ENCODE measurements at regions not wholly inside any gene's neighbourhood (a gene's known extent, or its start where the extent isn't known, plus 50 kb on each side); places are given as distances from the start of the nearest gene placed in this dataset.

DNA sequence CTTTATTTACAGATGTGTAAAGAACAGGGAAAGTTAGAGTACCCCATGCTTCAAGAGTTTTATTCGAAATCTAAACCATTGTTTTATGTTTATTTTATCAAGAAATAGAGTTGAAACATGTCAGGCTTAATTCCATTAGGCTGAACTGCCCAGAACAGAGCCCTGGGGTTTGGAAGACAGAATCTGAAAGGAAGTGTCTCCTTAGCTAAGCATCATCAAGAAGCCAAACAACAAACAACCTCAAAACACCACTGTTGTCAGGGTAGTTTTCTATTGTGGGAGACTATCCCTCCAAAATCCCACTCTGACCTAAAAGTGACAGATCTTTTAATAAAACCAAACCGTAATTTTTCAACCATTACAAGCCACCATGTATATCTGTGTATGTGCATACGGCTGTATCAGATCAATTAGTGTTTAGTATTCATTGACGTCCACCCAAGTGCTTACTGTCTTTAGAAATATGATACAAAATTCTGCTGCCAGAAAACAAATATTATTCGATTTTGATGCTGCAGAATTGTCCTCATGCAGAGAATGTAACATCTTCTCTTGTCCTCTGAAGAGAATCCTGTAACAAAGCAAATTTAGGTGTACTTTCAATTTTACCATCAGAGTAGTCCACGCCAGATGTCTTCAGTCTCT is 271.9 kb upstream of the TMEM161B start:
- no peak for DNase-seq

DNA sequence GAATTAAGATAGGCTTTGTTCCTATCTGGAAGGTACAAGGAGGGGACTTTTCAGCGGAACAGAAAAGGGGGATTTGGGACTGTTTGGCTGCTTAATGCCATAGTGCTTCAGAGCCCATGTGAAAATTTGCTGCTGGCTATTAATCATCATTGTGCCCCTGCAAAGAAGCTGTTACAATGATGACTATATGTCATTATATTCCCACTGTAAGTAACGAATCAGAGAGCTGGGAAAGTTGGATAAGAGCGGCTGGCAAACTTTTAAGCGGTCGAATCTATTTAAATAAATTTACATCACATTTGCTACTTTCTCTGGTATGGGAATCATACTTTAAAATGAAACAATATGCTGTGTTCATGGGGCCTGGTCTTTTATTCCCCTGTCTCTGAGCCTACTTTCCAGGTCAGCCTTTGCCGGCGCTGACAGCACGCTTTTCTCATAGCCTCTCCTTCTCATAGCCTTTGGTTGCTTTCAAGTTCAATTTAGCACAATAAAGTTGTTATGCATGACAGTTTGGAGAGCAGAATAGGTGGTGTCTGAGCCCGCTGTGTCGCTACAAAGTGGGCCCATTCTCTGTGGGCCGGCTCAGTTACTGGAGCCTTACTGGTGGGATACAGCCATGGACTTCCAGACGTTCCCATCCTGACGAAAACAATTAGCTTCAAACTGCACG is 271.2 kb upstream of the TMEM161B start:
- DNase-seq, result no peak

- no peak for DNase-seq
These were observed 270.4 kb upstream of the TMEM161B start for GRCh38 chr5:88539026-88539425.

- no peak for DNase-seq
These were observed 267.5 kb upstream of the TMEM161B start for GRCh38 chr5:88536146-88536545.

DNA sequence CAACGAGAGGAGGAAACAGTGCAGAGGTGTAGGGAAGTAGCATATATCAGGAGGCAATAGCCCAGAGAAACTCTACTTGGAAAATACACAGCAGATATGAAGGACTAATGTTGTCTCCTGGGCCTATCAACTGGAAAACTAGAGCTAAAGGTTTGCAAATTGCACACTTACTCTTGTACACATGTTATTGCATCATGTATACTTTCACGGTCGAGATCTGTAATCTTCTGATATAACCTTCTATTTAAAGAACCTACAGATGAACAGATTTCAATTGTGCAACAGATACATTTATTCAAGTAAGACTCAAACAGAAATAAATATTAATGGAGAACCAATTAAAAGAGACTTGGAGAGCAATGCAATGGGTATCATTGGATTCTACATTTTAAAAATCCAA is 256.3 kb upstream of the TMEM161B start:
- no peak for DNase-seq

DNA sequence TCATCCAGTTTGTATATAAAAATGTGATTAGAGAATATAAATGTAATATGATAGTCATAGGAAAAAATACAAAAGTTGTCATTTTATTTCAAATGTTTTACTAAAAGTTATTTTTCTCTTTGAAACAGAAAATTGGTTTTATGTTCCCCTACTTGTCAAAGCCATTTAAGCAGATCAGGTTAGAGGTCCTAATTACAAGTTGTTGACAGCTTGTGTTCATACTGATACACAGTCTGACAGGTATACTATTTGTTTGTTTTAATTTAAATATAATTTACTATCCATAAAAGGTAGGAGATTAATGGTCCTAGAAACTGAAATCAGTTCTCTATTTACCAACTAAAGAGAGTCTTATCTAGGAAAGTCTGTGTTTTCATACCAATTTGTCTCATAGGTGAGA is 250.4 kb upstream of the TMEM161B start:
- no peak for DNase-seq

GRCh38 chr5:88518131-88519016 is 249.7 kb upstream of the TMEM161B start:
- no peak for DNase-seq

DNA sequence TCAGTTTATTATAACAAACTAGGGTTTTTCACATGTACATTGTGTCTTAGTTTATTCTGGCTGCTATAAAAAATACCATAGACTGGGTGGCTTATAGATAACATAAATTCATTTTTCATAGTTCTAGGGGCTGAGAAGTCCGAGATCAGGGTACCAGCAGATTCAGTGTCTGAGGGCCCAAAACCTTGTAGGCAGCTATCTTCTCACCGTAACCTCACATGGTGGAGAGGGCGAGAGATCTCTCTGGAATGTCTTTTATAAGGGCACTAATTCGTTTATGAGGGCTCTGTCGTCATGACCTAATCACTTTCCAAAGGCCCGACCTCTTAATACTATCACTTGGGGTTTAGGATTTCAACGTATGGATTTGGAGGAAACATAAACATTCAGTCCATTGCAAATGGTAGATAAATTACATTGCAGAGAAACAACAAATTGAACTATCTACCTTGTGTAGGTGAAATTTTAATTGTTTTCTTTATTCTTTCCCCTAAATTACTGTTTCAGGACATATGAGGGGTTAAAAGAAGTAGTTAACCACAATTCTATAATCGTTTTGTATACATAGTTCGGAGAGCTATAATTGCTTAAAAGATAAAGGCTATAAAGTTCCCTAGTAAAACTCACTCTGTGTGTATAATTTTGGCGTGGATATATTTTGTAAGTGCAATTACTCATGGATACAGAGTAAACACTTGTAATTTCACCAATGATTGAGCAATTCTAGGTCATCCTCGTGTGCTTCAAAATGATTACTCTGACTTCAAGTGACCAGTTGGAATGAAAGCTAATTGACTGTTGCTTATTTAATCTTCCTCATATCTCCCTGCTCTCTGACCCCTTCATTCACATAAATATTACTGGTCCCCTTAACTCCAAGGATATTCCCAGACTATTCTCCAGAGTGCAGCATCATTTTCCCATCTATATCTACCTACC is 247.5 kb upstream of the TMEM161B start:
- peak; percentile 2 for DNase-seq

DNA sequence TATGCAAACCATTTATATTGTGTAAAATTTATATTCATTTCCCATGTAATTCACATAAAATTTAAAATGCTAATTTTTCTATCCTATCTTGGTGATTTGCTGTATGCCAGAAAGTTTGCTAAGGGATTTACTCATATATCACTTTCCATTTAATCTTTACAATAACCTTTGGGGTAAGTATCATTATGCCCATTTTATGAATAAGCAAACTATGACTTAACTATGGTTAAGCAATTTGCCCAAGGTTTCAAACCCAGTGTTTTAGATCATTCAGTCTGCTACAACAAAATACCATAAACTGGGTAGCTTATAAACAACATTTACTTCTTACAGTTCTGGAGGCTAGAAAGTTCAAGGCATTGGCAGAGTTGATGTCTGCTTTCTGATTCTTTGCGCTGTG is 246.4 kb upstream of the TMEM161B start:
- DNase-seq, result no peak

DNA sequence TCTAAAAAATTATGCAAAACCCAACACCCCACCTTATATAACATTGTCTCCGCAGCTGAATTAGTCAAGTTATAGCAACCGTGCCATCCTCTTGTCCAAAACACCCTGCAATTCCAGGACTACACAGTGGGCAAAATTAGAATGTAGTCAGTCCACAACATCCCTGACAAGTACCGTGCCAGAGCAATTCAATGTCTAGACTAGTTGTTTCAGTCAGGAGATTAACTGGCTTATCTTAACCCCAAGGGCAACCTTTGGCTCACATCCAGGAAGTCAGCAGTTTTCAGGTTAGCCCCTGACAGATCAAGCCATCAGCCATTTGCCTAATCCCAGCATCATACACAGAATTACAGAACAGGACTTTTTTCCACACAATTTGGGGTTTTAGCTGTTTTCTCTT is 240.8 kb upstream of the TMEM161B start:
- peak; percentile 93 for DNase-seq

DNA sequence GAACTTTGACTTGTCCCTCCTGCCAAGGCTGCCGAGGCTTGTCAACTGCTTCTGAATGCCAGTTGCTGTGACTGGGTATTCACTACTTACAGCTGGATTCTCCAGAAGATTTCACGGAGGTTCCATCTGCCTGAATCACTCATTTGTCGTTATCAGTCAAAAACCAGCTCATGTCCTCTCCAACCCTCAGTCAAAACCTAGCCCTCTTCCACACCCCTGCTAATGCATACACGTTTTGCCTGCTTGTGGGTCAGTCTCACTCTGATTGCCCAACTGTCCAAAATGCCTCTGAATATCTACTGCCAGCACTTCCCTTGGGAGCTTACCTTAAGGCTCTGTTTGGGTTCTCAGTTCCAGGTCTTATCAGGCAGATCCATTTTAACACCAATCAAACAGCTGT is 238.6 kb upstream of the TMEM161B start:
- DNase-seq, result no peak

DNA sequence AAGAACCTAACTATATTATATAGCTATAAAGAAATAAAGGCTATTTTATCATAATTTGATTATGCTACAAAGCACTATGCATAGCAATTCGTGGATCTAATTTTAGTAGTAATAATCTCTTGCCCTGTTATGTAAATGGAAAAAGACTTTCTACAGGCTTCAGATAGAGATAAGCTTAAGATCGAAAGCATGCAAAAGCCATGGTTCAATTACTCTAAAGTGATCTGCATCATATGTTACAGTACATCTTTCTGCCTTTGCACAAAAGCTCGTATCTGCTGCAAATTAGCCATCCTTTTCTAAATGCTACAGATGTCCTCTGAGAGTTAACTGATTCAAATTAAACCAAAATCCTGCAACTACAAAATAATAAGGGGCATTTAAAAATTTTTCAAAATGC is 234.8 kb upstream of the TMEM161B start:
- no peak for DNase-seq

DNA sequence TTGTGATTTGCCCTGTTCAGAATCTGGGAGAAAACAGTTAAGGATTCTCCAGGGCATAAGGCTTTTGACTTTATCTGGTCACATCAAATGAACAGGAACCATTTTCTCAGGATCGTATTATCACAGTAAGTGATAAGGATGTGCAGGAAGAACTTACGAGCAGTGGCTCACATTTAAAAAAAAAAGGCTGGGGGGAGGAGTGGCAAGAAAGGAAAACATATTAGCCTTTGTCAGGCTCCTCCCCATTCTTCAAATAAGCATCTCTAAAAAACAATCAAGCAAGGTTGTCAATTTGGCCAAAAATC is 234.3 kb upstream of the TMEM161B start:
- no peak for DNase-seq

- DNase-seq, result no peak
These were observed 233.8 kb upstream of the TMEM161B start for GRCh38 chr5:88502179-88503040.

- DNase-seq, result no peak
These were observed 227.2 kb upstream of the TMEM161B start for GRCh38 chr5:88495810-88496209.

DNA sequence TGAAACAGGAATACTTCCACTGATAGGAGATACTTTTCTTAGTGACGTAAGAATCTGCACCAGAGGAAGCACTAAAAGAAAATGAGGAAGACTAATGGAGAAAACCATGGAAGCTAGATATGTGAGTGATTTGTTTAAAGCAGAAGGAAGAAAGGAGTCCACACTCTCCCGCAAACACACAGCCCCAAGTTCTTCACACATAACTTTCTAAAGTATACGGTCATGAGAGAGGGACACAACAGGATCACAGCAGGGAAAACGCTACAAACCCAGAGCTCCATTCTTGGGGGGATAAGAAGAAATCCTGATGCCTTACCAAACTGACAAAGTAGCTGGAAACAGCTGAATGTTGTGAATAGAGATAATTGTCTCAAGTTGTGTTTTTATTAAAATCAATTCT is 222.2 kb upstream of the TMEM161B start:
- no peak for DNase-seq

- no peak for DNase-seq
These were observed 220.7 kb upstream of the TMEM161B start for GRCh38 chr5:88489364-88489763.

DNA sequence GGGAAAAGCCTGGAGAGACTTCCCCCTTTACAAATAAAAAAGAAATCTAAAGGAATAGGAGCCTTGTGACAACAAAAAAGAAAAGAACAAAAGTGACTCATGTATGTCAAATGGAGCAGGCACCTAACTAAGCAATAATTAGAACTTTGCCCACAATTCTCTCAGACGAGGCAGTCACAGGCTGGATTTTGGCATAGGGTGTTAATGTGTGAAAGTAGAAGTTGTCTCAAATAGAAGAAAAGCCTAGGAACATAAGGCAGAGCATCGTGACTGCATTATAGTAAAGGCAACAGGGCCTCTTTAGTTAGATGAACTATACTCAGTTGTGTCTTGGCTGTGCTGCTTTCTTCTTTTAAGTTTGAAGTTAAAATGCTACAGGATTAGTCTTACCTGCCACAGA is 219.9 kb upstream of the TMEM161B start:
- no peak for DNase-seq

DNA sequence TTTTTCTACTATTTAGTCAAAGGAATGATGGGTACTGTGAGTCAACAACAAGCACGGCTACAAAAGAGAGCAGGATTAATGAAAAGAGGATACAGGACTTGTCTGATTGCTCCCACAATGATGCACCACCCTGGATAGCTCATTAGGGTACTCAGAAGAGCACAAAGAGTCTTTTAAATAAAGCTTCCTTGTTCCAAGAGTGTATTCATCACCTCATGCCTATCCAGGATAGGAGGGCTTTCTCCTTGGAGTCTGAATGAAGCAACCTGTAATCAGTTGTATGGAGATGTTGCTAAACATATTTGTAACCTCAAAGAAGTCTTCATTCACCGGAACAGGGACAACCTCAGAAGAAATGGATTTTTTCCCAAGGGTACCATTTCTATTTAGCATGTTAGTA is 219.5 kb upstream of the TMEM161B start:
- DNase-seq, result no peak

DNA sequence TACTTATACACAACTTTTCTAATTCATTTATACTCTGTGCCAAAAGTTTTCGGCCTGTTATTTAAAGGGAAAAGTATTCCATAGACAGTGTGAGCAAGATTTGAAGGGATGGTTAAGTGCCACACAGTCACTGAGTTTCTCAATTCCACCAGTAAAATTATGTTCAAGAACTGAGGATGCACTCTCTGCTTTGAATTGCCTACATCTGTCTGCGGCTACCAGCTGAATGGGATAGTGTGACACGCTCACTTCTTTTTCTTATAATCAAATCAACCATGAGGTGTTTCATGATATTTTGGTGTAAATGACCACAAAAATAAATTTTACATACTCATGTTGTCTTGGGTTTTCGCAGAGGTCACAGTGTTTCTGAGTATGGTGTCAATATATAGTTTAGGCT is 218.4 kb upstream of the TMEM161B start:
- no peak for DNase-seq

DNA sequence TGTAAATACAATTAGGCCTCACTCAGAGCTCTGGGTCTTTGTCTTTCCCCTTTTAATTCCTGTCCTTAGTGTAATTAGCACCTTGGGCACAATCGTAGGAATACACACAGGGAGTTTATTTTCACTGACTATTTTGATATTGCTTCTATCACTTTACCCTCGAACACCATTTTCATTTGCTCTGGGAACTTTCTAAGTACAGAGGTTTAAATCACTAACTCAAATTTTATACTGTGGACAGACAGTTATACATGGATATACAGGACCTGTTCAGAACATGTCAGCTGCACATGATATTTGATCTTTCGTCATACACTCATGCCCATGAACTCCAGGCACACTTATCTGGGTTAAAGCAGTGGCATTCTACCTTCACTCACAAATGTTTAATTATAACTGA is 217.8 kb upstream of the TMEM161B start:
- DNase-seq, result peak; percentile 24

DNA sequence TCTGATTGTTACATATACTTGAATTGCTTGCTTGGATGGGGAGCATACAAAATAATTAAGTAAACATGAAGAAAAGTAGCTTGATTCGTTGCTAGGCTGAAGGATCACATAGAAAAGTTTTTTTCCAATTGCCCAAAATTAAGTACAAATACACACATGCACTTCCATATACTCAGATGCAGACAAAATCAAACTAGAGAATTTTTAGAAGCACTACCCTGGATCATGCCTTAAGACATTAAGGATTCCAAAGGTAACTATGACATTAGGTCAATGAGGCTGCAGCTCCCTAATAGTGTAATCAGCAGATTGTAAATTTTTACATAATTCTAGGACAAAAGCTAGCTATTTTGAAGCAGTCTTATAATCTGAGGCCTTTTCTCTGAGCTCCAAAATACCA is 216.9 kb upstream of the TMEM161B start:
- DNase-seq, result no peak

All from NCI-H82 (cell line).